IMR-90 (cell line): ENCODE measurements at regions not wholly inside any gene's neighbourhood (a gene's known extent, or its start where the extent isn't known, plus 50 kb on each side); places are given as distances from the start of the nearest gene placed in this dataset.

Experiments
- ATAC-seq: fragments of 200-7000 bp; cut with Tn5 transposase; 2 replicates; pipeline ENCODE4 v1.9.1; 2020; ENCODE audit warnings: low read depth, mild to moderate bottlenecking, moderate library complexity
- BruUV-seq: library from RNA; stranded (reverse); fragments of 400-500 nt; replicated peaks from 2 replicates; lab custom pipeline; 2021; lab: Mats Ljungman, UMichigan
- CTCF ChIA-PET: fragments of 300-600 bp; formaldehyde crosslinking; extraction: SDS; loops from one replicate; lab custom pipeline; 2021; ENCODE audit warnings: antibody characterized with exemption; lab: Yijun Ruan, JAX
- POLR2A ChIA-PET: fragments of 300-600 bp; sonication (Branson Sonifier 250); formaldehyde crosslinking; loops from one replicate; lab custom pipeline; 2022; ENCODE audit warnings: antibody characterized with exemption; ENCODE audit not compliant: unreplicated experiment; lab: Charles Lee
- DNase-seq: peaks from one replicate; pipeline ENCODE4 v3.0.0; 2013
- H2AFZ ChIP-seq: replicated peaks from 2 replicates; pipeline ENCODE3; 2013; ENCODE audit warnings: low read length, mild to moderate bottlenecking; ENCODE audit not compliant: poor library complexity
- H2AK5ac ChIP-seq: 2 replicates; pipeline ENCODE4 v1.6.1; 2013; ENCODE audit warnings: low read depth, low read length, inconsistent platforms
- H2AK9ac ChIP-seq: replicated peaks from 2 replicates; pipeline ENCODE3; 2013; ENCODE audit warnings: mild to moderate bottlenecking, low read depth, low read length, moderate library complexity; ENCODE audit not compliant: poor library complexity
- H2BK120ac ChIP-seq: 2 replicates; pipeline ENCODE4 v1.6.1; 2013; ENCODE audit warnings: low read depth, low read length, inconsistent platforms
- H2BK15ac ChIP-seq: 3 replicates; pipeline ENCODE4 v1.6.1; 2013; ENCODE audit warnings: low read depth, low read length, inconsistent platforms
- H2BK20ac ChIP-seq: 2 replicates; pipeline ENCODE4 v1.6.1; 2013; ENCODE audit warnings: low read depth, mild to moderate bottlenecking, inconsistent platforms, low read length, moderate library complexity
- H2BK5ac ChIP-seq: 2 replicates; pipeline ENCODE4 v1.6.1; 2013; ENCODE audit warnings: mild to moderate bottlenecking, low read depth, low read length, inconsistent platforms; ENCODE audit not compliant: poor library complexity, severe bottlenecking
- H3K14ac ChIP-seq: replicated peaks from 2 replicates; pipeline ENCODE4 v1.6.1; 2013; ENCODE audit warnings: low read depth, low read length, inconsistent platforms
- H3K18ac ChIP-seq: 2 replicates; pipeline ENCODE4 v1.6.1; 2013; ENCODE audit warnings: low read depth, low read length, control low read depth
- H3K23ac ChIP-seq: 2 replicates; pipeline ENCODE4 v1.6.1; 2013; ENCODE audit warnings: low read depth, low read length, inconsistent platforms
- H3K27ac ChIP-seq: 2 replicates; pipeline ENCODE4 v1.5.1; 2013; ENCODE audit warnings: mild to moderate bottlenecking, control low read depth, low read length; ENCODE audit not compliant: insufficient read depth
- H3K27me3 ChIP-seq: 2 replicates; pipeline ENCODE4 v1.6.1; 2013; ENCODE audit warnings: low read length; ENCODE audit not compliant: control insufficient read depth, insufficient read depth
- H3K36me3 ChIP-seq: 2 replicates; pipeline ENCODE4 v1.6.1; 2013; ENCODE audit warnings: low read length, mixed read lengths; ENCODE audit not compliant: control insufficient read depth, insufficient read depth
- H3K4ac ChIP-seq: 2 replicates; pipeline ENCODE4 v1.6.1; 2013; ENCODE audit warnings: low read depth, low read length, inconsistent platforms
- H3K4me1 ChIP-seq: 2 replicates; pipeline ENCODE4 v1.6.1; 2013; ENCODE audit warnings: low read length, mixed read lengths; ENCODE audit not compliant: control insufficient read depth, insufficient read depth
- H3K4me2 ChIP-seq: 2 replicates; pipeline ENCODE4 v1.6.1; 2013; ENCODE audit warnings: low read depth, mild to moderate bottlenecking, control low read depth, low read length, moderate library complexity
- H3K4me3 ChIP-seq: 2 replicates; pipeline ENCODE4 v1.5.1; 2013; ENCODE audit warnings: low read depth, mild to moderate bottlenecking, control low read depth, low read length, moderate library complexity; ENCODE audit not compliant: insufficient read depth
- H3K56ac ChIP-seq: 2 replicates; pipeline ENCODE4 v1.6.1; 2013; ENCODE audit warnings: low read length, inconsistent platforms; ENCODE audit not compliant: insufficient read depth; ENCODE audit errors: extremely low read depth
- H3K79me1 ChIP-seq, 2 experiments: 2 replicates each; pipeline ENCODE4 v1.6.1; 2013; ENCODE audit warnings: low read length in 2 of 2, inconsistent platforms in 1 of 2, low read depth in 1 of 2
- H3K9ac ChIP-seq: 2 replicates; pipeline ENCODE4 v1.6.1; 2013; ENCODE audit warnings: low read depth, low read length, control low read depth
- H3K9me1 ChIP-seq: 2 replicates; pipeline ENCODE4 v1.6.1; 2013; ENCODE audit warnings: low read length, inconsistent platforms; ENCODE audit not compliant: insufficient read depth
- H3K9me3 ChIP-seq: 2 replicates; pipeline ENCODE4 v1.6.1; 2013; ENCODE audit warnings: low read length; ENCODE audit not compliant: control insufficient read depth, insufficient read depth
- H4K20me1 ChIP-seq: 2 replicates; pipeline ENCODE4 v1.6.1; 2013; ENCODE audit warnings: low read length, inconsistent platforms; ENCODE audit not compliant: insufficient read depth
- H4K5ac ChIP-seq: 2 replicates; pipeline ENCODE4 v1.6.1; 2013; ENCODE audit warnings: mild to moderate bottlenecking, low read depth, low read length, control low read depth
- H4K8ac ChIP-seq, 2 experiments: 2 replicates each; pipeline ENCODE4 v1.6.1; 2013; ENCODE audit warnings: low read depth in 2 of 2, low read length in 2 of 2, control low read depth in 1 of 2, inconsistent platforms in 1 of 2
- H4K91ac ChIP-seq: 2 replicates; pipeline ENCODE4 v1.6.1; 2013; ENCODE audit warnings: low read depth, low read length, inconsistent platforms; ENCODE audit not compliant: insufficient read depth
- CHD1 ChIP-seq: IDR thresholded peaks from 2 replicates; pipeline ENCODE4 v1.6.1; 2012; ENCODE audit warnings: low read depth, low read length, improper control_type of control experiment
- ELK1 ChIP-seq: fragments of 150-350 bp; IDR thresholded peaks from 2 replicates; pipeline ENCODE4 v1.6.1; 2016; ENCODE audit warnings: low read depth, mild to moderate bottlenecking, low read length, moderate library complexity, borderline replicate concordance
- RCOR1 ChIP-seq: IDR thresholded peaks from 2 replicates; pipeline ENCODE4 v1.6.1; 2012; ENCODE audit warnings: mild to moderate bottlenecking, low read length, improper control_type of control experiment; ENCODE audit not compliant: insufficient replicate concordance
- RFX5 ChIP-seq: IDR thresholded peaks from 2 replicates; pipeline ENCODE4 v1.8.0; 2012; ENCODE audit warnings: low read depth, mild to moderate bottlenecking, low read length, moderate library complexity
- SMC3 ChIP-seq: fragments of 150-350 bp; IDR thresholded peaks from 2 replicates; pipeline ENCODE4 v1.6.1; 2016; ENCODE audit warnings: low read depth, mild to moderate bottlenecking, antibody characterized with exemption, low read length, moderate library complexity
- WGBS, 2 experiments: methylation state at CpG; one replicate each; pipeline versions ENCODE4 v1.1.5 to v1.1.7; 2013; ENCODE audit warnings: missing lambda C conversion rate in 2 of 2; ENCODE audit not compliant: insufficient read length in 1 of 2; ENCODE audit errors: extremely low coverage in 2 of 2; 5-methylcytosine and 5-hydroxymethylcytosine counted together
- dilution Hi-C: fragments of 300-500 bp; cut with HindIII; formaldehyde crosslinking; loops from one replicate; pipeline ENCODE4 v1.14.3; 2018; ENCODE audit warnings: low sequenced_read_pairs; ENCODE audit not compliant: unreplicated experiment
- in situ Hi-C: fragments of 300-500 bp; cut with MboI; formaldehyde crosslinking; loops from 3 replicates; pipeline ENCODE4 v1.14.3; 2019; ENCODE audit warnings: low sequenced_read_pairs, inconsistent platforms, mixed read lengths
- intact Hi-C: fragments of 100-400 bp; cut with micrococcal nuclease; formaldehyde crosslinking; loops from 2 replicates; pipeline ENCODE4 v1.10.0; 2022

- peak overlapping the region in 1 of 2 experiments; percentile 61; a peak in 2 of 4 replicates for H4K8ac ChIP-seq
- no peaks in the 10 kb centered on the region for H3K9me3 ChIP-seq
- H4K20me1 ChIP-seq, result peaks cover 3% of the 10 kb centered on the region; the same call in 1 of the 2 replicates
- H2BK20ac ChIP-seq, result no peak overlapping the region
- in situ Hi-C loops, result no loop called here
- 0 out of 2 replicates have a peak overlapping the region, but pooled peaks have one; percentile 20 for H4K91ac ChIP-seq
- H3K36me3 ChIP-seq, result peaks cover 43% of the 10 kb centered on the region
- H2AFZ ChIP-seq, result no peak overlapping the region
- H3K14ac ChIP-seq, result 0 out of 2 replicates have a peak overlapping the region, but pooled peaks have one; percentile 59
- DNase-seq (no peak), ATAC-seq (no peak)
- ChIA-PET CTCF (no interaction called here), POLR2A (no interaction called here)
- no peak overlapping the region for H3K23ac ChIP-seq
- dilution Hi-C loops, result no loop called here
- no peak overlapping the region for H3K18ac ChIP-seq
- intact Hi-C loops, result no loop called here
- no peak overlapping the region for H3K4me3 ChIP-seq
- peak overlapping the region; percentile 74 for H2AK9ac ChIP-seq
- H2BK5ac ChIP-seq, result peak overlapping the region; percentile 57
- peaks cover 29% of the 10 kb centered on the region for H3K4me1 ChIP-seq
- BruUV-seq, result no TSS peak
- H3K79me1 ChIP-seq, result peaks cover 45 to 83% of the 10 kb centered on the region in 2 experiments
- TF ChIP-seq ELK1, result no peak
- no peak for TF ChIP-seq RFX5
- no peak for TF ChIP-seq RCOR1
- TF ChIP-seq SMC3, result no peak
- no peak for TF ChIP-seq CHD1
- H3K4me2 ChIP-seq, result no peak overlapping the region
- peak overlapping the region; percentile 7; the same call in 1 of the 2 replicates for H4K5ac ChIP-seq
- H3K4ac ChIP-seq, result peak overlapping the region; percentile 41
- H3K27me3 ChIP-seq, result no peaks in the 10 kb centered on the region
- peak overlapping the region; percentile 4; the same call in 1 of the 3 replicates for H2BK15ac ChIP-seq
- 85% methylated on average over 4 of the region's 4 CpGs; no CpG with 5 or more reads in 1 of the 2 experiments for WGBS, 2 experiments
- H2AK5ac ChIP-seq, result peak overlapping the region; percentile 52; the same call in 1 of the 2 replicates
- H3K27ac ChIP-seq, result peak overlapping the region; percentile 11
- no peak overlapping the region for H3K9ac ChIP-seq
- no peak overlapping the region for H3K56ac ChIP-seq
- H2BK120ac ChIP-seq, result peak overlapping the region; percentile 16; the same call in 1 of the 2 replicates
- H3K9me1 ChIP-seq, result peaks cover 27% of the 10 kb centered on the region
Observed at GRCh38 chr3:141427764-141428163, 59.1 kb upstream of the RASA2 start.
